ENCODE measurements at regions not wholly inside any gene's neighbourhood (a gene's known extent, or its start where the extent isn't known, plus 50 kb on each side); places are given as distances from the start of the nearest gene placed in this dataset.

- no peak overlapping the region for H3K4me3 ChIP-seq (ENCODE audit: low read depth, low read length)
- TF ChIP-seq, protein P1, sequence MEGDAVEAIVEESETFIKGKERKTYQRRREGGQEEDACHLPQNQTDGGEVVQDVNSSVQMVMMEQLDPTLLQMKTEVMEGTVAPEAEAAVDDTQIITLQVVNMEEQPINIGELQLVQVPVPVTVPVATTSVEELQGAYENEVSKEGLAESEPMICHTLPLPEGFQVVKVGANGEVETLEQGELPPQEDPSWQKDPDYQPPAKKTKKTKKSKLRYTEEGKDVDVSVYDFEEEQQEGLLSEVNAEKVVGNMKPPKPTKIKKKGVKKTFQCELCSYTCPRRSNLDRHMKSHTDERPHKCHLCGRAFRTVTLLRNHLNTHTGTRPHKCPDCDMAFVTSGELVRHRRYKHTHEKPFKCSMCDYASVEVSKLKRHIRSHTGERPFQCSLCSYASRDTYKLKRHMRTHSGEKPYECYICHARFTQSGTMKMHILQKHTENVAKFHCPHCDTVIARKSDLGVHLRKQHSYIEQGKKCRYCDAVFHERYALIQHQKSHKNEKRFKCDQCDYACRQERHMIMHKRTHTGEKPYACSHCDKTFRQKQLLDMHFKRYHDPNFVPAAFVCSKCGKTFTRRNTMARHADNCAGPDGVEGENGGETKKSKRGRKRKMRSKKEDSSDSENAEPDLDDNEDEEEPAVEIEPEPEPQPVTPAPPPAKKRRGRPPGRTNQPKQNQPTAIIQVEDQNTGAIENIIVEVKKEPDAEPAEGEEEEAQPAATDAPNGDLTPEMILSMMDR (IDR thresholded peaks at IDR 0.05; ENCODE audit: insufficient read depth, low read length), result no peak
- DNase-seq (ENCODE audit: low read depth), result no peak
These were observed 871.3 kb downstream of the ZPLD1 start for GRCh38 chr3:103306104-103306503.

DNA sequence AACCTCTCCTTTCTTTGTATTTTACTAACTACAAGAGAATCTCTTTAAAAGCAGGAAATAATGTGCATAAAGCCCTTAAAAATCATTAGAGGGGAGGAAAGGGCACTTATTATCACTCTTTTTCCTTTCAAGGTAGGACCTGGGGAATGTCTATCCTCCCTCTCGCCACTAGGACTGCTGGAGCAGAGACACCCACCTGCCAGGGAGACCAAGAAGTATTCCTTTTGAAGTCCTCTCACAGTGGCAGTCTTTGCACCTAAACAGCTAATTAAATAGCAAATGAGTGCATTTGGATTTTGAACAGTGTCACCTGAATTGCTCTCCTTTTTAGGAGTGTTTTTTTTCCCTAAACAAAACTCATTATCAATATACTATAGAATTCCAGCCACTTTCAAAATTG, 874.1 kb downstream of the ZPLD1 start:
- no peak overlapping the region for H3K4me3 ChIP-seq (ENCODE audit: low read depth, low read length)
- TF ChIP-seq, protein P1 (IDR thresholded peaks at IDR 0.05; ENCODE audit: insufficient read depth, low read length), result no peak
- DNase-seq (ENCODE audit: low read depth), result no peak

- TF ChIP-seq, protein P1 (IDR thresholded peaks at IDR 0.05; ENCODE audit: insufficient read depth, low read length), result no peak
- DNase-seq (ENCODE audit: low read depth), result no peak
- H3K4me3 ChIP-seq (ENCODE audit: low read depth, low read length), result no peak overlapping the region
These were observed 885.1 kb downstream of the ZPLD1 start for GRCh38 chr3:103319912-103320311.

- no peak for DNase-seq (ENCODE audit: low read depth)
- H3K4me3 ChIP-seq (ENCODE audit: low read depth, low read length), result no peak overlapping the region
- TF ChIP-seq, protein P1 (IDR thresholded peaks at IDR 0.05; ENCODE audit: insufficient read depth, low read length), result no peak
These were observed 902.5 kb downstream of the ZPLD1 start for GRCh38 chr3:103337179-103337845.

- no peak overlapping the region for H3K4me3 ChIP-seq (ENCODE audit: low read depth, low read length)
- TF ChIP-seq, protein P1 (IDR thresholded peaks at IDR 0.05; ENCODE audit: insufficient read depth, low read length), result no peak
- DNase-seq (ENCODE audit: low read depth), result no peak
These were observed 906.3 kb downstream of the ZPLD1 start for GRCh38 chr3:103341078-103341606.

GRCh38 chr3:103342205-103342731, 907.5 kb downstream of the ZPLD1 start:
- no peak overlapping the region for H3K4me3 ChIP-seq (ENCODE audit: low read depth, low read length)
- DNase-seq (ENCODE audit: low read depth), result no peak
- TF ChIP-seq, protein P1 (IDR thresholded peaks at IDR 0.05; ENCODE audit: insufficient read depth, low read length), result no peak

Data from fibroblast of the aortic adventitia (primary cell).